BJ (cell line): ENCODE measurements at regions not wholly inside any gene's neighbourhood (a gene's known extent, or its start where the extent isn't known, plus 50 kb on each side); places are given as distances from the start of the nearest gene placed in this dataset.

Experiments used
- CTCF ChIA-PET: fragments of 350-600 bp; formaldehyde crosslinking; extraction: SDS; loops from one replicate; lab custom pipeline; 2021; ENCODE audit warnings: antibody characterized with exemption, inconsistent platforms; lab: Yijun Ruan, JAX
- POLR2A ChIA-PET: fragments of 300-600 bp; sonication (Branson Sonifier 250); formaldehyde crosslinking; extraction: SDS; loops from one replicate; lab custom pipeline; 2021; ENCODE audit warnings: antibody characterized with exemption; lab: Charles Lee
- DNase-seq: peaks from one replicate; pipeline ENCODE4 v3.0.0-alpha.2; 2011; ENCODE audit warnings: low read depth
- H3K27me3 ChIP-seq: 2 replicates; pipeline ENCODE4 v1.6.0; 2011; ENCODE audit warnings: low read length; ENCODE audit not compliant: control insufficient read depth, insufficient read depth
- H3K36me3 ChIP-seq: 2 replicates; pipeline ENCODE4 v1.5.1; 2011; ENCODE audit warnings: low read length; ENCODE audit not compliant: control insufficient read depth, insufficient read depth
- H3K4me3 ChIP-seq: 2 replicates; pipeline ENCODE4 v1.5.1; 2011; ENCODE audit warnings: low read depth, mild to moderate bottlenecking, control low read depth, low read length
- TF ChIP-seq, protein P1 (sequence below): IDR thresholded peaks from 2 replicates; pipeline ENCODE4 v1.5.1; 2011; ENCODE audit warnings: low read depth, mild to moderate bottlenecking, control low read depth, inconsistent platforms, low read length, moderate library complexity; ENCODE audit not compliant: insufficient read depth

DNA sequence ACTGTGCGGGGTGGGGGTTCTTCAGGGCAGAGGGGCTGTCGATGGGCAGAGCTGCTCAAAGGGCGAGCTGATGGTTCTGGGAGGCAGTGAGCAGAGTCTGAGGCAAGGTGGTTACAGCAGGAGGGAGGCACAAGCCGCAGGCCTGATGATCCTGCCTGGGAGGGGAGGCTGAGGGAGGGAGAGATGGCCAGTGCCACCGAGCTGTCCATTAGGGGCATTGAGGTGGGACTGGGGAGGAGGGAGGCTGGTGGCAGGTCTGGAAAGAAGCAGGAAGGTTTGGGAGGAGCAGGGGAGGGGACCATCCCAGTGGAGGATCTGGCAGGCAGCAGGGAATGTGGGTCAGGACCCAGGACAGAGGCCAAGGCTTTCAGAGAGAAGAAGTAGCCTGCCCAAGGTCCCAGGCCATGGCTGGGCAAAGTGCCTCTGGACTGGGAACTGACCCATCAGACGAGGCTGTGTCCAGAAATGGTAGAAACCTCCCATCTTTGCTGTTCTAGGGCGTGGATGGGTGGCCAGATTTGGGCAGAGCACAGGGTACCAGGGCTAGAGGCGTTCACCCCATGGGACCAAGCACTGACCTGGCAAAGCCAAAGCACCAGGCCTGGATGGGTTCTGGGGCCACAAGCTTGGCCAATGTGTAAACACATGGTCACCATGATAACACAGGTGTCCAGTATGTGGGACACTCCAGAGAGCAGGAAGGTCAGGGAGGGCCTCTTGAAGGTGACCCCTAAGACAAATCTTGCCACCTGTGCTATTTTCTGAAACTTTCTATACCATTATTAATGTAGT is 55.5 kb downstream of the INHBB start:
- ChIA-PET CTCF (no interaction called here), POLR2A (no interaction called here)
- DNase-seq, result no peak
- Histone ChIP-seq H3K36me3 (no peaks in the 10 kb centered on the region), H3K27me3 (no peaks in the 10 kb centered on the region; the same call in 1 of the 2 replicates), H3K4me3 (no peak overlapping the region)
- TF ChIP-seq, protein P1, sequence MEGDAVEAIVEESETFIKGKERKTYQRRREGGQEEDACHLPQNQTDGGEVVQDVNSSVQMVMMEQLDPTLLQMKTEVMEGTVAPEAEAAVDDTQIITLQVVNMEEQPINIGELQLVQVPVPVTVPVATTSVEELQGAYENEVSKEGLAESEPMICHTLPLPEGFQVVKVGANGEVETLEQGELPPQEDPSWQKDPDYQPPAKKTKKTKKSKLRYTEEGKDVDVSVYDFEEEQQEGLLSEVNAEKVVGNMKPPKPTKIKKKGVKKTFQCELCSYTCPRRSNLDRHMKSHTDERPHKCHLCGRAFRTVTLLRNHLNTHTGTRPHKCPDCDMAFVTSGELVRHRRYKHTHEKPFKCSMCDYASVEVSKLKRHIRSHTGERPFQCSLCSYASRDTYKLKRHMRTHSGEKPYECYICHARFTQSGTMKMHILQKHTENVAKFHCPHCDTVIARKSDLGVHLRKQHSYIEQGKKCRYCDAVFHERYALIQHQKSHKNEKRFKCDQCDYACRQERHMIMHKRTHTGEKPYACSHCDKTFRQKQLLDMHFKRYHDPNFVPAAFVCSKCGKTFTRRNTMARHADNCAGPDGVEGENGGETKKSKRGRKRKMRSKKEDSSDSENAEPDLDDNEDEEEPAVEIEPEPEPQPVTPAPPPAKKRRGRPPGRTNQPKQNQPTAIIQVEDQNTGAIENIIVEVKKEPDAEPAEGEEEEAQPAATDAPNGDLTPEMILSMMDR, result no peak

DNA sequence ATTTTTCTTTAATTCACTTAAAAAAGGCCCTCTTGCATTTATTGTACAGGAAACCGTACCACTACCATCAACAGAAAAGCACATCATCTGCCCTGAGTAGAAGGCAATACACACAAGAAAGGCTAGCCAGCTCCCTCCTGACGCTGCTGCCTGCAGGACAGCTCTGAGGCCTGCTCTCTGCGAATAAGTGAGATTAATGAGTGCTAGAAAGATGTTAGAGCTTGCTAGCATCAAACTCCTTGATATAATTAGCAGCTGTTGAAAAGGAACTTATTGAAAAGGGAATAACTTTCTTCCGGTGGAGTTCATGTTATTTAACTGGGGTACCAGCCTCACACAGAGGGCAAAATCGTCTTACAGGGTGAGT is 56.1 kb downstream of the INHBB start:
- TF ChIP-seq, protein P1, result no peak
- H3K36me3 ChIP-seq, result no peaks in the 10 kb centered on the region
- POLR2A ChIA-PET, result no interaction called here
- DNase-seq, result no peak
- CTCF ChIA-PET, result no interaction called here
- H3K4me3 ChIP-seq, result no peak overlapping the region
- no peaks in the 10 kb centered on the region; the same call in 1 of the 2 replicates for H3K27me3 ChIP-seq

DNA sequence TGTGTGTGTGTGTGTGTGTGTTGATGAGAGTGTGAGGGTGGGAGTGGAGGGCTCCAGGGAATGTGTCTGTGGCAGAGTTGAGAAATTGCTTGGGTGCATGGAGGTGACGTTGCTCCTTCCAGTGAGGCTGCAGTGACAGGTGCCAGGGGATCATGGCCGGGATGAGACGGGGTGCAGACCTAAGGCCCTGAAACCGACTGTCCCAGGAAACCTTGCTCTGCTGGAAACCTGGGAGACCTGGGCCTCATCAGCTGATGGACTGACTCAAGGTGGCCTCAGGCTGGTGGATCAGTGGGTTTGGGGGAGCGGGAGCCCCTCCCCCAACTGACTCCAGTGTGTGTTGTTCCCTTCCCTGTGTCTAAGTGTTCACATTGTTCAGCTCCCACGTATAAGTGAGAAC is 56.6 kb downstream of the INHBB start:
- Histone ChIP-seq H3K36me3 (no peaks in the 10 kb centered on the region), H3K27me3 (no peaks in the 10 kb centered on the region; the same call in 1 of the 2 replicates), H3K4me3 (no peak overlapping the region)
- DNase-seq, result no peak
- TF ChIP-seq, protein P1, result no peak
- POLR2A ChIA-PET, result no interaction called here
- CTCF ChIA-PET, result no interaction called here

- ChIA-PET CTCF (no interaction called here), POLR2A (no interaction called here)
- no peak for DNase-seq
- H3K27me3 ChIP-seq, result no peaks in the 10 kb centered on the region; the same call in 1 of the 2 replicates
- H3K36me3 ChIP-seq, result no peaks in the 10 kb centered on the region
- no peak overlapping the region for H3K4me3 ChIP-seq
- TF ChIP-seq, protein P1, result no peak
Measured at GRCh38 chr2:120403261-120403660, 57.3 kb downstream of the INHBB start.

DNA sequence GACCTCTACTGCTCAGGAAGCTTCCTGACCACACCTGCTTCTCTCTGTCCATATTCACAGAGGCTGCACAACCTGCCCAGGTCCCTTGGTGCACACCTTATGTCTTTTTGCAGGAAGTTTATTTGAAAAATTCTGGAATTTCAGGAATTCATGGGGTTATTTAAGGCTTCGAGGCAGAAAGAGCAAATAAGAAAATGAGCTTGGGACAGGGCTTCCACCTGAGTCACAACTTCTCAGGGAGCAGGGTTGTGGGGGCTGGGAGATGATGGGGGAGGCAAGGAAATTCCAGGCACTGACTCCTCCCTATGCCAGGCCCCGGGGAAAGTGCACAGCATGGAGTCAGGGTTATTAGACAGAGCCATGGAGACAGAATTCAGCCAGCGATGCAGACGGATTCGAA is 57.7 kb downstream of the INHBB start:
- POLR2A ChIA-PET, result no interaction called here

More for the DNA sequence above, 57.7 kb downstream of the INHBB start:
- CTCF ChIA-PET, result no interaction called here
- Histone ChIP-seq H3K4me3 (no peak overlapping the region), H3K36me3 (no peaks in the 10 kb centered on the region), H3K27me3 (no peaks in the 10 kb centered on the region; the same call in 1 of the 2 replicates)
- no peak for DNase-seq
- TF ChIP-seq, protein P1, result no peak
